Lung (tissue), 11 donors: ENCODE measurements at regions not wholly inside any gene's neighbourhood (a gene's known extent, or its start where the extent isn't known, plus 50 kb on each side); places are given as distances from the start of the nearest gene placed in this dataset.

Experiments used
- ATAC-seq: fragments of 200-7000 bp; cut with Tn5 transposase; one replicate; pipeline ENCODE4 v1.9.1; 2020; ENCODE audit warnings: moderate number of reproducible peaks; ENCODE audit not compliant: insufficient read depth, low FRiP score
- DNase-seq, 3 donors: peaks; one replicate each; pipeline ENCODE4 v3.0.0-alpha.2; 2013 to 2017
- H3K27ac ChIP-seq, 2 donors: one replicate each; pipeline ENCODE4 v1.5.1; 2013; ENCODE audit warnings: mild to moderate bottlenecking in 2 of 2, moderate library complexity in 2 of 2, control low read depth in 1 of 2, inconsistent platforms in 1 of 2, low read depth in 1 of 2, low read length in 1 of 2
- H3K27me3 ChIP-seq, 3 donors: one replicate each; pipeline ENCODE4 v1.5.1; 2013; ENCODE audit warnings: low read length in 2 of 3; ENCODE audit not compliant: control insufficient read depth in 3 of 3, insufficient read depth in 3 of 3
- H3K36me3 ChIP-seq, 4 donors: one replicate each; pipeline ENCODE4 v1.5.1; 2013; ENCODE audit warnings: low read length in 4 of 4, mild to moderate bottlenecking in 1 of 4, moderate library complexity in 1 of 4; ENCODE audit not compliant: control insufficient read depth in 4 of 4, insufficient read depth in 4 of 4
- H3K4me1 ChIP-seq, 5 donors: one replicate each; pipeline ENCODE4 v1.5.1; 2013; ENCODE audit warnings: low read length in 5 of 5, mild to moderate bottlenecking in 2 of 5, moderate library complexity in 1 of 5; ENCODE audit not compliant: control insufficient read depth in 5 of 5, insufficient read depth in 5 of 5
- H3K4me3 ChIP-seq: one replicate; pipeline ENCODE4 v1.5.1; 2013; ENCODE audit warnings: mild to moderate bottlenecking, control low read depth, moderate library complexity
- H3K9ac ChIP-seq, 2 donors: one replicate each; pipeline ENCODE4 v1.5.1; 2013; ENCODE audit warnings: low read length in 2 of 2, control low read depth in 1 of 2; ENCODE audit not compliant: insufficient read depth in 1 of 2
- H3K9me3 ChIP-seq, 4 donors: one replicate each; pipeline ENCODE4 v1.5.1; 2013; ENCODE audit warnings: low read length in 3 of 4, mild to moderate bottlenecking in 1 of 4, moderate library complexity in 1 of 4; ENCODE audit not compliant: control insufficient read depth in 4 of 4, insufficient read depth in 3 of 4
- CTCF ChIP-seq: IDR thresholded peaks from 2 replicates; pipeline ENCODE4 v1.5.1; 2012; ENCODE audit warnings: mild to moderate bottlenecking; ENCODE audit errors: control extremely low read depth, extremely low read depth
- WGBS, 2 donors: extraction: QIAGEN DNeasy Blood & Tissue Kit; methylation state at CpG; one replicate each; pipeline ENCODE4 v1.1.7; 2013; 5-methylcytosine and 5-hydroxymethylcytosine counted together
- donor health status: control.
- donor health status: control.
- donor health status: Bipolar disorder and iron deficiency.
- donor health status: healthy.
- donor health status: DM: yes; HTN: yes; CAD: no.

- WGBS, 2 donors, result 42 to 44% methylated on average over 3 of the region's 3 CpGs
Measured at GRCh38 chr10:120347644-120348043, 109.4 kb upstream of the PLPP4 start.

GRCh38 chr10:120349069-120349468 lies 108.0 kb upstream of the PLPP4 start:
- H3K4me3 ChIP-seq, result no peak overlapping the region

More at GRCh38 chr10:120347644-120348043, 109.4 kb upstream of the PLPP4 start:
- Histone ChIP-seq H3K4me3 (no peak overlapping the region), H3K27ac (no peak overlapping the region), H3K9ac (no peak overlapping the region), H3K36me3 (no peaks in the 10 kb centered on the region), H3K27me3 (no peaks in the 10 kb centered on the region), H3K4me1 (no peaks in the 10 kb centered on the region), H3K9me3 (peaks cover 0 to 6% (median 0%) of the 10 kb centered on the region in 4 donors)
- no peak for ATAC-seq
- TF ChIP-seq CTCF, result no peak
- no peak for DNase-seq

GRCh38 chr10:120355425-120355824 lies 101.6 kb upstream of the PLPP4 start:
- 81 to 86% methylated on average over 2 of the region's 2 CpGs for WGBS, 2 donors
- H3K36me3 ChIP-seq, result no peaks in the 10 kb centered on the region
- TF ChIP-seq CTCF, result no peak
- no peak overlapping the region for H3K4me3 ChIP-seq
- peaks cover 0 to 6% (median 0%) of the 10 kb centered on the region in 4 donors for H3K9me3 ChIP-seq
- no peaks in the 10 kb centered on the region for H3K4me1 ChIP-seq
- no peak overlapping the region for H3K27ac ChIP-seq
- H3K9ac ChIP-seq, result no peak overlapping the region
- ATAC-seq, result no peak
- H3K27me3 ChIP-seq, result peaks cover 0 to 3% (median 0%) of the 10 kb centered on the region in 3 donors
- no peak for DNase-seq

More at GRCh38 chr10:120349069-120349468, 108.0 kb upstream of the PLPP4 start:
- H3K9ac ChIP-seq, result no peak overlapping the region
- TF ChIP-seq CTCF, result no peak
- H3K9me3 ChIP-seq, result peaks cover 0 to 6% (median 0%) of the 10 kb centered on the region in 4 donors
- H3K27me3 ChIP-seq, result no peaks in the 10 kb centered on the region
- WGBS, 2 donors, result 95% methylated on average over 3 of the region's 3 CpGs
- H3K36me3 ChIP-seq, result no peaks in the 10 kb centered on the region
- H3K4me1 ChIP-seq, result no peaks in the 10 kb centered on the region
- DNase-seq (no peak), ATAC-seq (no peak)
- no peak overlapping the region for H3K27ac ChIP-seq

- Histone ChIP-seq H3K27me3 (peaks cover 0 to 3% (median 0%) of the 10 kb centered on the region in 3 donors), H3K9ac (no peak overlapping the region), H3K4me3 (no peak overlapping the region), H3K4me1 (no peaks in the 10 kb centered on the region), H3K9me3 (peaks cover 0 to 3% (median 0%) of the 10 kb centered on the region in 4 donors), H3K36me3 (no peaks in the 10 kb centered on the region), H3K27ac (no peak overlapping the region)
- TF ChIP-seq CTCF, result no peak
- DNase-seq (no peak), ATAC-seq (no peak)
- 79 to 80% methylated on average over 3 of the region's 3 CpGs for WGBS, 2 donors
Measured at GRCh38 chr10:120360571-120360970, 96.5 kb upstream of the PLPP4 start.
